Neuronal stem cell (in vitro differentiated cells): ENCODE measurements at regions not wholly inside any gene's neighbourhood (a gene's known extent, or its start where the extent isn't known, plus 50 kb on each side); places are given as distances from the start of the nearest gene placed in this dataset.

Source experiments
- DNase-seq: peaks from one replicate; pipeline ENCODE4 v3.0.0-alpha.2; 2013; ENCODE audit warnings: low spot score
- H2AFZ ChIP-seq: one replicate; pipeline ENCODE4 v1.6.1; 2013; ENCODE audit warnings: mild to moderate bottlenecking, low read length, inconsistent platforms
- H2AK5ac ChIP-seq: 2 replicates; pipeline ENCODE4 v1.6.1; 2013; ENCODE audit warnings: low read depth, mild to moderate bottlenecking, inconsistent platforms, low read length, moderate library complexity, mixed read lengths
- H2BK120ac ChIP-seq: 2 replicates; pipeline ENCODE4 v1.6.1; 2013; ENCODE audit warnings: low read depth, mild to moderate bottlenecking, inconsistent platforms, low read length, moderate library complexity, mixed read lengths
- H2BK12ac ChIP-seq: one replicate; pipeline ENCODE4 v1.6.1; 2013; ENCODE audit warnings: low read length, inconsistent platforms
- H2BK15ac ChIP-seq: 2 replicates; pipeline ENCODE4 v1.6.1; 2013; ENCODE audit warnings: mild to moderate bottlenecking, low read length, inconsistent platforms, mixed read lengths
- H2BK5ac ChIP-seq: one replicate; pipeline ENCODE4 v1.6.1; 2013; ENCODE audit warnings: inconsistent platforms, mild to moderate bottlenecking, low read length, moderate library complexity
- H3K14ac ChIP-seq: one replicate; pipeline ENCODE4 v1.6.1; 2013; ENCODE audit warnings: low read length, inconsistent platforms
- H3K18ac ChIP-seq: 2 replicates; pipeline ENCODE4 v1.6.1; 2013; ENCODE audit warnings: low read length, inconsistent platforms
- H3K23ac ChIP-seq: 2 replicates; pipeline ENCODE4 v1.6.1; 2013; ENCODE audit warnings: low read depth, mild to moderate bottlenecking, mixed read lengths, low read length, inconsistent platforms; ENCODE audit not compliant: poor library complexity
- H3K27ac ChIP-seq: replicated peaks from 3 replicates; pipeline ENCODE4 v1.5.1; 2013; ENCODE audit warnings: low read length, inconsistent platforms
- H3K27me3 ChIP-seq, 3 experiments: 2 replicates each; pipeline ENCODE4 v1.6.1; 2013; ENCODE audit warnings: low read length in 3 of 3, mild to moderate bottlenecking in 2 of 3, inconsistent platforms in 1 of 3, low read depth in 1 of 3, mixed read lengths in 1 of 3, moderate library complexity in 1 of 3; ENCODE audit not compliant: control insufficient read depth in 3 of 3, insufficient read depth in 3 of 3
- H3K36me3 ChIP-seq, 2 donors: replicated peaks in 1 of 2; 2 replicates each; pipeline ENCODE4 v1.6.1; 2013; ENCODE audit warnings: low read length in 2 of 2; ENCODE audit not compliant: control insufficient read depth in 2 of 2, insufficient read depth in 2 of 2
- H3K4ac ChIP-seq: 2 replicates; pipeline ENCODE4 v1.6.1; 2013; ENCODE audit warnings: inconsistent platforms, mild to moderate bottlenecking, low read length, moderate library complexity
- H3K4me1 ChIP-seq, 2 donors: 1 replicate in 1 of 2; 2 replicates in 1 of 2; pipeline ENCODE4 v1.6.1; 2013; ENCODE audit warnings: low read length in 2 of 2, low read depth in 1 of 2; ENCODE audit not compliant: control insufficient read depth in 2 of 2, insufficient read depth in 1 of 2
- H3K4me2 ChIP-seq: one replicate; pipeline ENCODE4 v1.6.1; 2013; ENCODE audit warnings: mild to moderate bottlenecking, low read length, inconsistent platforms; ENCODE audit not compliant: insufficient read depth, poor library complexity, severe bottlenecking
- H3K4me3 ChIP-seq, 2 donors: 2 replicates each; pipeline ENCODE4 v1.5.1; 2013; ENCODE audit warnings: low read length in 2 of 2, mild to moderate bottlenecking in 2 of 2, inconsistent platforms in 1 of 2, moderate library complexity in 1 of 2
- H3K79me1 ChIP-seq: one replicate; pipeline ENCODE4 v1.6.1; 2013; ENCODE audit warnings: low read depth, mild to moderate bottlenecking, inconsistent platforms, low read length, moderate library complexity
- H3K9ac ChIP-seq: one replicate; pipeline ENCODE4 v1.6.1; 2013; ENCODE audit warnings: mild to moderate bottlenecking, low read depth, low read length, inconsistent platforms; ENCODE audit not compliant: poor library complexity
- H3K9me3 ChIP-seq, 2 donors: replicated peaks in 1 of 2; 2 replicates each; pipeline versions ENCODE3 to v1.6.1; 2013; ENCODE audit warnings: low read length in 2 of 2, mild to moderate bottlenecking in 2 of 2, inconsistent platforms in 1 of 2, low read depth in 1 of 2, mixed read lengths in 1 of 2, moderate library complexity in 1 of 2; ENCODE audit not compliant: control insufficient read depth in 2 of 2, insufficient read depth in 1 of 2
- H4K8ac ChIP-seq: one replicate; pipeline ENCODE4 v1.6.1; 2013; ENCODE audit warnings: low read depth, mild to moderate bottlenecking, inconsistent platforms, low read length, moderate library complexity
- H4K91ac ChIP-seq: one replicate; pipeline ENCODE4 v1.6.1; 2013; ENCODE audit warnings: low read length, low read depth, mild to moderate bottlenecking, inconsistent platforms; ENCODE audit not compliant: poor library complexity
- WGBS, 2 donors: extraction: QIAGEN DNeasy Blood & Tissue Kit; methylation state at CpG; one replicate each; pipeline ENCODE4 v1.1.7; 2013; ENCODE audit warnings: missing lambda C conversion rate in 2 of 2, mixed read lengths in 1 of 2; ENCODE audit not compliant: insufficient read length in 2 of 2, insufficient replicate concordance in 1 of 2; ENCODE audit errors: extremely low coverage in 2 of 2; 5-methylcytosine and 5-hydroxymethylcytosine counted together

- Histone ChIP-seq H2BK12ac (no peak overlapping the region), H2AFZ (no peak overlapping the region), H2BK120ac (no peak overlapping the region), H3K18ac (no peak overlapping the region), H3K9ac (no peak overlapping the region), H3K27me3 (peaks cover 0 to 63% (median 31%) of the 10 kb centered on the region in 3 experiments), H3K4ac (no peak overlapping the region), H3K9me3 (no peaks in the 10 kb centered on the region), H2AK5ac (no peak overlapping the region), H3K27ac (no peak overlapping the region), H2BK5ac (no peak overlapping the region), H3K4me1 (no peaks in the 10 kb centered on the region), H3K36me3 (no peaks in the 10 kb centered on the region), H3K79me1 (no peaks in the 10 kb centered on the region), H3K4me2 (no peak overlapping the region), H4K91ac (no peak overlapping the region), H3K14ac (no peak overlapping the region), H3K23ac (no peak overlapping the region), H3K4me3 (no peak overlapping the region), H2BK15ac (no peak overlapping the region), H4K8ac (no peak overlapping the region)
- no CpG with 5 or more reads among the region's 21 CpGs for WGBS, 2 donors
- peak; percentile 81 for DNase-seq
Measured at GRCh38 chr20:56974499-56975250, 291.8 kb downstream of the BMP7 start.

- H4K91ac ChIP-seq, result no peak overlapping the region
- H3K4me2 ChIP-seq, result no peak overlapping the region
- H3K23ac ChIP-seq, result no peak overlapping the region
- no peak overlapping the region for H3K27ac ChIP-seq
- no peak overlapping the region for H3K4me3 ChIP-seq
- H2BK15ac ChIP-seq, result no peak overlapping the region
- peaks cover 0 to 65% (median 31%) of the 10 kb centered on the region in 3 experiments for H3K27me3 ChIP-seq
- H3K4ac ChIP-seq, result no peak overlapping the region
- H3K36me3 ChIP-seq, result no peaks in the 10 kb centered on the region
- WGBS, 2 donors, result no CpG with 5 or more reads among the region's 2 CpGs
- no peak overlapping the region for H2AK5ac ChIP-seq
- H3K9me3 ChIP-seq, result no peaks in the 10 kb centered on the region
- no peaks in the 10 kb centered on the region for H3K4me1 ChIP-seq
- H2BK12ac ChIP-seq, result no peak overlapping the region
- H4K8ac ChIP-seq, result no peak overlapping the region
- H3K9ac ChIP-seq, result no peak overlapping the region
- no peaks in the 10 kb centered on the region for H3K79me1 ChIP-seq
- no peak overlapping the region for H2BK5ac ChIP-seq
- DNase-seq, result no peak
- H2BK120ac ChIP-seq, result no peak overlapping the region
- no peak overlapping the region for H3K14ac ChIP-seq
- no peak overlapping the region for H3K18ac ChIP-seq
- no peak overlapping the region for H2AFZ ChIP-seq
Measured at GRCh38 chr20:56975838-56976237, 290.6 kb downstream of the BMP7 start.

- no peak overlapping the region for H2BK15ac ChIP-seq
- no peak overlapping the region for H3K14ac ChIP-seq
- no peak overlapping the region for H2BK5ac ChIP-seq
- H3K9me3 ChIP-seq, result no peaks in the 10 kb centered on the region
- H4K91ac ChIP-seq, result no peak overlapping the region
- no peak overlapping the region for H4K8ac ChIP-seq
- no peak overlapping the region for H3K4me3 ChIP-seq
- H2AK5ac ChIP-seq, result peak overlapping the region; percentile 49
- no peak overlapping the region for H2BK12ac ChIP-seq
- no peak overlapping the region for H2BK120ac ChIP-seq
- H3K4me1 ChIP-seq, result no peaks in the 10 kb centered on the region
- WGBS, 2 donors, result no CpG with 5 or more reads among the region's 10 CpGs
- H3K27me3 ChIP-seq, result peaks cover 0 to 62% (median 31%) of the 10 kb centered on the region in 3 experiments
- H3K9ac ChIP-seq, result no peak overlapping the region
- no peak overlapping the region for H3K23ac ChIP-seq
- H3K79me1 ChIP-seq, result no peaks in the 10 kb centered on the region
- no peak overlapping the region for H3K4me2 ChIP-seq
- H2AFZ ChIP-seq, result no peak overlapping the region
- H3K18ac ChIP-seq, result no peak overlapping the region
- no peaks in the 10 kb centered on the region for H3K36me3 ChIP-seq
- no peak overlapping the region for H3K27ac ChIP-seq
- no peak overlapping the region for H3K4ac ChIP-seq
- no peak for DNase-seq
Measured at GRCh38 chr20:56976336-56976735, 290.1 kb downstream of the BMP7 start.

GRCh38 chr20:56978475-56978874, 288.0 kb downstream of the BMP7 start:
- no peak for DNase-seq
- Histone ChIP-seq H3K27me3 (peaks cover 0 to 42% (median 22%) of the 10 kb centered on the region in 3 experiments), H3K4ac (no peak overlapping the region), H4K8ac (no peak overlapping the region), H4K91ac (no peak overlapping the region), H2AFZ (no peak overlapping the region), H3K4me2 (no peak overlapping the region), H3K9me3 (no peaks in the 10 kb centered on the region), H2BK5ac (no peak overlapping the region), H2BK120ac (no peak overlapping the region), H3K14ac (no peak overlapping the region), H3K79me1 (no peaks in the 10 kb centered on the region), H3K9ac (no peak overlapping the region), H3K18ac (no peak overlapping the region), H3K36me3 (no peaks in the 10 kb centered on the region), H2BK12ac (no peak overlapping the region), H3K27ac (no peak overlapping the region), H2BK15ac (no peak overlapping the region), H3K23ac (no peak overlapping the region), H2AK5ac (no peak overlapping the region), H3K4me3 (no peak overlapping the region), H3K4me1 (no peaks in the 10 kb centered on the region)
- WGBS, 2 donors, result no CpG with 5 or more reads among the region's 13 CpGs
